Right lobe of liver (tissue), 6 donors: ENCODE measurements at regions not wholly inside any gene's neighbourhood (a gene's known extent, or its start where the extent isn't known, plus 50 kb on each side); places are given as distances from the start of the nearest gene placed in this dataset.

Source experiments
- ATAC-seq, 4 donors: fragments of 200-7000 bp; cut with Tn5 transposase; one replicate each; pipeline ENCODE4 v1.9.1; 2020; ENCODE audit warnings: mild to moderate bottlenecking in 4 of 4, moderate library complexity in 4 of 4
- DNase-seq, 3 donors: peaks; one replicate each; pipeline ENCODE4 v3.0.0-alpha.2; 2020
- H3K27ac ChIP-seq, 3 donors: fragments of 200-600 bp; one replicate each; pipeline ENCODE4 v1.8.0; 2022
- H3K27me3 ChIP-seq, 2 donors: fragments of 200-600 bp; one replicate each; pipeline ENCODE4 v1.8.0; 2022
- H3K36me3 ChIP-seq, 4 donors: fragments of 200-600 bp; sonication (generic) in 1 of 4; one replicate each; pipeline versions ENCODE4 v1.5.1 to v1.8.0; 2017 to 2022; ENCODE audit warnings: control low read depth in 1 of 4
- H3K4me1 ChIP-seq, 4 donors: fragments of 200-600 bp; sonication (generic) in 1 of 4; one replicate each; pipeline versions ENCODE4 v1.5.1 to v1.8.0; 2017 to 2022; ENCODE audit warnings: control low read depth in 1 of 4
- H3K4me3 ChIP-seq, 3 donors: fragments of 200-600 bp; one replicate each; pipeline ENCODE4 v1.8.0; 2022
- H3K9me3 ChIP-seq, 4 donors: fragments of 200-600 bp; sonication (generic) in 1 of 4; one replicate each; pipeline versions ENCODE4 v1.5.1 to v1.8.0; 2017 to 2022; ENCODE audit warnings: control low read depth in 1 of 4
- CTCF ChIP-seq, 4 donors: fragments of 200-600 bp in 3 of 4; fragments of 450-650 bp in 1 of 4; IDR thresholded peaks; one replicate each; pipeline versions ENCODE4 v1.5.1 to v1.8.0; 2016 to 2022; ENCODE audit warnings: antibody characterized with exemption in 4 of 4, mild to moderate bottlenecking in 2 of 4
- POLR2A ChIP-seq: fragments of 450-650 bp; IDR thresholded peaks from one replicate; pipeline ENCODE4 v1.6.1; 2017; ENCODE audit warnings: antibody characterized with exemption, mild to moderate bottlenecking
- WGBS: methylation state at CpG from one replicate; pipeline ENCODE4 v1.1.6; 2018; ENCODE audit warnings: low coverage, low lambda C conversion rate; ENCODE audit not compliant: insufficient coverage; ENCODE audit errors: missing lambda C conversion rate; 5-methylcytosine and 5-hydroxymethylcytosine counted together
- intact Hi-C, 2 donors: fragments of 100-400 bp; cut with DNase I; formaldehyde crosslinking; loops; one replicate each; pipeline versions ENCODE4 v1.11.2 to v1.14.1; 2022
- donor health status: DM: no; HTN: yes; CAD: no.
- donor health status: DM: no; HTN: no; CAD: no.
- donor health status: DM: no; HTN: no; CAD: no.
- donor health status: DM: no; HTN: yes; CAD: no.
- donor health status: DM: no; HTN: yes; CAD: no.

GRCh38 chr6:132931936-132932514, 117.7 kb downstream of the RPS12 start:
- no peaks in the 10 kb centered on the region for H3K27me3 ChIP-seq
- DNase-seq, result peak in 1 of 3 donors; percentile 25
- no peaks in the 10 kb centered on the region for H3K36me3 ChIP-seq
- H3K27ac ChIP-seq, result no peak overlapping the region
- intact Hi-C loops, result no loop called here
- no peaks in the 10 kb centered on the region for H3K9me3 ChIP-seq
- 52% methylated on average over 5 of the region's 5 CpGs for WGBS
- ATAC-seq, result peak in 2 of 4 donors; percentile 81 to 82
- no peak overlapping the region for H3K4me3 ChIP-seq
- no peaks in the 10 kb centered on the region for H3K4me1 ChIP-seq
- no peak for TF ChIP-seq POLR2A
- TF ChIP-seq CTCF (IDR thresholded peaks at IDR 0.05), result no peak

GRCh38 chr6:132932588-132932987, 118.2 kb downstream of the RPS12 start:
- WGBS, result 75% methylated on average over 6 of the region's 9 CpGs
- no peaks in the 10 kb centered on the region for H3K4me1 ChIP-seq
- no peaks in the 10 kb centered on the region for H3K36me3 ChIP-seq
- no peaks in the 10 kb centered on the region for H3K9me3 ChIP-seq
- no peaks in the 10 kb centered on the region for H3K27me3 ChIP-seq
- no peak overlapping the region for H3K4me3 ChIP-seq
- TF ChIP-seq CTCF (IDR thresholded peaks at IDR 0.05) (no peak), POLR2A (no peak)
- H3K27ac ChIP-seq, result no peak overlapping the region
- DNase-seq (no peak), ATAC-seq (no peak)
- intact Hi-C loops, result no loop called here

GRCh38 chr6:132933090-132933489, 118.7 kb downstream of the RPS12 start:
- Histone ChIP-seq H3K9me3 (no peaks in the 10 kb centered on the region), H3K4me3 (no peak overlapping the region), H3K27me3 (no peaks in the 10 kb centered on the region), H3K27ac (no peak overlapping the region), H3K4me1 (no peaks in the 10 kb centered on the region), H3K36me3 (no peaks in the 10 kb centered on the region)
- DNase-seq (no peak), ATAC-seq (no peak)
- TF ChIP-seq POLR2A, result no peak
- TF ChIP-seq CTCF (IDR thresholded peaks at IDR 0.05), result no peak
- 55% methylated on average over 8 of the region's 8 CpGs for WGBS
- intact Hi-C loops, result no loop called here

GRCh38 chr6:132934496-132934895, 120.1 kb downstream of the RPS12 start:
- TF ChIP-seq CTCF (IDR thresholded peaks at IDR 0.05) (no peak), POLR2A (no peak)
- Histone ChIP-seq H3K27me3 (no peaks in the 10 kb centered on the region), H3K27ac (no peak overlapping the region), H3K4me3 (no peak overlapping the region), H3K9me3 (no peaks in the 10 kb centered on the region), H3K36me3 (no peaks in the 10 kb centered on the region), H3K4me1 (no peaks in the 10 kb centered on the region)
- intact Hi-C loops, result no loop called here
- DNase-seq, result no peak
- ATAC-seq, result peak in 1 of 4 donors; percentile 9
- WGBS, result 44% methylated on average over 4 of the region's 4 CpGs

- 46% methylated on average over 2 of the region's 2 CpGs for WGBS
- Histone ChIP-seq H3K27me3 (no peaks in the 10 kb centered on the region), H3K4me3 (no peak overlapping the region), H3K4me1 (no peaks in the 10 kb centered on the region), H3K9me3 (no peaks in the 10 kb centered on the region), H3K27ac (no peak overlapping the region), H3K36me3 (no peaks in the 10 kb centered on the region)
- intact Hi-C loops, result no loop called here
- DNase-seq (no peak), ATAC-seq (peak in 1 of 4 donors; percentile 29)
- TF ChIP-seq CTCF (IDR thresholded peaks at IDR 0.05) (no peak), POLR2A (no peak)
These were observed 122.3 kb downstream of the RPS12 start for GRCh38 chr6:132936646-132937045.
